ENCODE measurements at regions not wholly inside any gene's neighbourhood (a gene's known extent, or its start where the extent isn't known, plus 50 kb on each side); places are given as distances from the start of the nearest gene placed in this dataset.

- Histone ChIP-seq H3K9ac (ENCODE audit: low read length) (no peak overlapping the region), H3K4me1 (ENCODE audit: control insufficient read depth in 1 of 2, insufficient read depth in 2 of 2, low read length in 2 of 2) (no peaks in the 10 kb centered on the region), H3K79me2 (ENCODE audit: insufficient read depth, low read length) (no peaks in the 10 kb centered on the region), H3K9me2 (ENCODE audit: insufficient read depth) (no peaks in the 10 kb centered on the region), H3K9me3 (ENCODE audit: control insufficient read depth in 1 of 2, insufficient read depth in 1 of 2, low read depth in 1 of 2, low read length in 2 of 2) (no peaks in the 10 kb centered on the region), H3K36me3 (ENCODE audit: control insufficient read depth in 1 of 2, insufficient read depth in 2 of 2, low read length in 2 of 2) (no peaks in the 10 kb centered on the region), H3K27ac (ENCODE audit: low read depth, low read length) (no peak overlapping the region), H4K20me1 (ENCODE audit: insufficient read depth) (no peaks in the 10 kb centered on the region), H3K27me3 (ENCODE audit: insufficient read depth, low read length) (peaks cover 3% of the 10 kb centered on the region; the same call in 1 of the 2 replicates), H2AFZ (ENCODE audit: low read depth, low read length, poor library complexity, severe bottlenecking) (no peak overlapping the region), H3K4me2 (ENCODE audit: low read length) (no peak overlapping the region), H3K4me3 (replicated peaks in 1 of 2; ENCODE audit: low read depth in 1 of 2, low read length in 2 of 2) (no peak overlapping the region)
- intact Hi-C loops (cut with micrococcal nuclease), result no loop called here
- no peak for DNase-seq (ENCODE audit: low read depth, low spot score)
- ChIA-PET POLR2A (no interaction called here), RAD21 (ENCODE audit: low non-redundant PET in 1 of 2, low total read pairs in 2 of 2, uncharacterized antibody in 2 of 2, unreplicated experiment in 2 of 2) (no interaction called here), CTCF (no interaction called here)
- no TSS peak for BruUV-seq (replicated peaks)
- no peak for ATAC-seq
- TF ChIP-seq TCF7L2 (IDR thresholded peaks at IDR 0.05; ENCODE audit: borderline replicate concordance, extremely low read depth, insufficient read depth, insufficient read length) (no peak), POLR2AphosphoS5 (IDR thresholded peaks at IDR 0.05; ENCODE audit: low read depth, low read length) (no peak), EGR1 (IDR thresholded peaks at IDR 0.05; ENCODE audit: low read depth) (no peak), RAD21 (IDR thresholded peaks at IDR 0.05; ENCODE audit: low read depth) (no peak), ZNF274 (IDR thresholded peaks at IDR 0.05; ENCODE audit: low read depth, low read length) (no peak), SRF (IDR thresholded peaks at IDR 0.05; ENCODE audit: low read depth) (no peak), SP1 (IDR thresholded peaks at IDR 0.05; ENCODE audit: low read depth) (no peak), EZH2phosphoT487 (IDR thresholded peaks at IDR 0.05; ENCODE audit: borderline replicate concordance) (no peak), CTCF (IDR thresholded peaks at IDR 0.05 in 2 of 3, conservative IDR thresholded peaks at IDR 0.05 in 1 of 3; ENCODE audit: borderline replicate concordance in 1 of 3, insufficient read depth in 1 of 3, low read depth in 2 of 3, low read length in 2 of 3) (no peak), FOSL1 (IDR thresholded peaks at IDR 0.05; ENCODE audit: low read depth) (no peak), POLR2A (IDR thresholded peaks at IDR 0.05; ENCODE audit: borderline replicate concordance, extremely low read depth, insufficient read depth, insufficient read length) (no peak), ZFX (IDR thresholded peaks at IDR 0.05) (no peak), JUND (IDR thresholded peaks at IDR 0.05) (no peak)
- TF ChIP-seq, protein P1, sequence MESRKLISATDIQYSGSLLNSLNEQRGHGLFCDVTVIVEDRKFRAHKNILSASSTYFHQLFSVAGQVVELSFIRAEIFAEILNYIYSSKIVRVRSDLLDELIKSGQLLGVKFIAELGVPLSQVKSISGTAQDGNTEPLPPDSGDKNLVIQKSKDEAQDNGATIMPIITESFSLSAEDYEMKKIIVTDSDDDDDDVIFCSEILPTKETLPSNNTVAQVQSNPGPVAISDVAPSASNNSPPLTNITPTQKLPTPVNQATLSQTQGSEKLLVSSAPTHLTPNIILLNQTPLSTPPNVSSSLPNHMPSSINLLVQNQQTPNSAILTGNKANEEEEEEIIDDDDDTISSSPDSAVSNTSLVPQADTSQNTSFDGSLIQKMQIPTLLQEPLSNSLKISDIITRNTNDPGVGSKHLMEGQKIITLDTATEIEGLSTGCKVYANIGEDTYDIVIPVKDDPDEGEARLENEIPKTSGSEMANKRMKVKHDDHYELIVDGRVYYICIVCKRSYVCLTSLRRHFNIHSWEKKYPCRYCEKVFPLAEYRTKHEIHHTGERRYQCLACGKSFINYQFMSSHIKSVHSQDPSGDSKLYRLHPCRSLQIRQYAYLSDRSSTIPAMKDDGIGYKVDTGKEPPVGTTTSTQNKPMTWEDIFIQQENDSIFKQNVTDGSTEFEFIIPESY (IDR thresholded peaks at IDR 0.05; ENCODE audit: extremely low read depth, insufficient replicate concordance, low read length), result no peak
- TF ChIP-seq, protein P2, sequence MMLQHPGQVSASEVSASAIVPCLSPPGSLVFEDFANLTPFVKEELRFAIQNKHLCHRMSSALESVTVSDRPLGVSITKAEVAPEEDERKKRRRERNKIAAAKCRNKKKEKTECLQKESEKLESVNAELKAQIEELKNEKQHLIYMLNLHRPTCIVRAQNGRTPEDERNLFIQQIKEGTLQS (IDR thresholded peaks at IDR 0.05), result no peak
- TF ChIP-seq, protein P3, sequence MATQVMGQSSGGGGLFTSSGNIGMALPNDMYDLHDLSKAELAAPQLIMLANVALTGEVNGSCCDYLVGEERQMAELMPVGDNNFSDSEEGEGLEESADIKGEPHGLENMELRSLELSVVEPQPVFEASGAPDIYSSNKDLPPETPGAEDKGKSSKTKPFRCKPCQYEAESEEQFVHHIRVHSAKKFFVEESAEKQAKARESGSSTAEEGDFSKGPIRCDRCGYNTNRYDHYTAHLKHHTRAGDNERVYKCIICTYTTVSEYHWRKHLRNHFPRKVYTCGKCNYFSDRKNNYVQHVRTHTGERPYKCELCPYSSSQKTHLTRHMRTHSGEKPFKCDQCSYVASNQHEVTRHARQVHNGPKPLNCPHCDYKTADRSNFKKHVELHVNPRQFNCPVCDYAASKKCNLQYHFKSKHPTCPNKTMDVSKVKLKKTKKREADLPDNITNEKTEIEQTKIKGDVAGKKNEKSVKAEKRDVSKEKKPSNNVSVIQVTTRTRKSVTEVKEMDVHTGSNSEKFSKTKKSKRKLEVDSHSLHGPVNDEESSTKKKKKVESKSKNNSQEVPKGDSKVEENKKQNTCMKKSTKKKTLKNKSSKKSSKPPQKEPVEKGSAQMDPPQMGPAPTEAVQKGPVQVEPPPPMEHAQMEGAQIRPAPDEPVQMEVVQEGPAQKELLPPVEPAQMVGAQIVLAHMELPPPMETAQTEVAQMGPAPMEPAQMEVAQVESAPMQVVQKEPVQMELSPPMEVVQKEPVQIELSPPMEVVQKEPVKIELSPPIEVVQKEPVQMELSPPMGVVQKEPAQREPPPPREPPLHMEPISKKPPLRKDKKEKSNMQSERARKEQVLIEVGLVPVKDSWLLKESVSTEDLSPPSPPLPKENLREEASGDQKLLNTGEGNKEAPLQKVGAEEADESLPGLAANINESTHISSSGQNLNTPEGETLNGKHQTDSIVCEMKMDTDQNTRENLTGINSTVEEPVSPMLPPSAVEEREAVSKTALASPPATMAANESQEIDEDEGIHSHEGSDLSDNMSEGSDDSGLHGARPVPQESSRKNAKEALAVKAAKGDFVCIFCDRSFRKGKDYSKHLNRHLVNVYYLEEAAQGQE (IDR thresholded peaks at IDR 0.05; ENCODE audit: low read depth), result no peak
- TF ChIP-seq, protein P4, sequence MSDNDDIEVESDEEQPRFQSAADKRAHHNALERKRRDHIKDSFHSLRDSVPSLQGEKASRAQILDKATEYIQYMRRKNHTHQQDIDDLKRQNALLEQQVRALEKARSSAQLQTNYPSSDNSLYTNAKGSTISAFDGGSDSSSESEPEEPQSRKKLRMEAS (IDR thresholded peaks at IDR 0.05), result no peak
Observed at GRCh38 chr16:8483396-8483795, 106.9 kb downstream of the TMEM114 start.

Measured in HCT116 (cell line).